NCI-H2081 (cell line): ENCODE measurements at regions not wholly inside any gene's neighbourhood (a gene's known extent, or its start where the extent isn't known, plus 50 kb on each side); places are given as distances from the start of the nearest gene placed in this dataset.
"Not testable (repeated sequence)": the region's sequence is repeated elsewhere in the genome, so short reads cannot be mapped to it uniquely, and the experiment has no call there.

Source experiments
- DNase-seq, 2 experiments: peaks; one replicate each; lab custom pipeline; 2025; lab: John Stamatoyannopoulos, UW

GRCh38 chr5:106691701-106692100 is 979.0 kb downstream of the EFNA5 start:
- no peak for DNase-seq

DNA sequence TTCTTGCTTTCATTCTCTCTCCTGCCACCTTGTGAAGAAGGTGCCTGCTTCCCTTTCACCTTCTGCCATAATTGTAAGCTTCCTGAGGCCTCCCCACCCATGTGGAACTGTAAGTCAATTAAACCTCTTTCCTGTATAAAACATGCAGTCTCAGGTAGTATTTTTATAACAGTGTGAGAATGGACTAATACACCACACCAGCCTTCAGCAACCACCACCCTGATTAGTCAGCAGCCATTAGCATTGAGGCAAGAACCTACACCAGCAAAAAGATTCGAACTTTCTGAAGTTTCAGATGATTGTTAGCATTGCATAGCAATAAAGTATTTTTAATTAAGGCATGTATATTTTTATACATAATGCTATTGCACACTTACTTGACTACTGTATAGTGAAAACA is 980.2 kb downstream of the EFNA5 start:
- no peak for DNase-seq

DNA sequence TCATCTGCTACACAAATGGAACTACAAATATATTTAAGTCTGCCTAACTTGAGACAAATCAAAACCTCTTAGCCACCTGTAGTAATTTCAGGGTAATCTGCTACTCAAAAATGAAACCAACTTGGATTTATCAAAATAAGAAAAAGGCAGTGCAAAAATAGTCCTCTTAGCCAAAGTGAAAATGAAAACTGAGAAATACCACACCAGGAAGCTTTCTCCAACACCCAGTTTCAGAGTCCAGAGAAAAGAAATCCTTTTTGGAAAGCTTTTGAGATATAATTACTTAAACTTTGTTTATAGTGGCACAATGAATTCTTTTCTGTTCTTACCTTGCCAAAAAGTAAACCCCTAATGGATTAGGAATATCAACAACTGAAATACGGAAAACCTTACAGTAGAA is 990.4 kb downstream of the EFNA5 start:
- DNase-seq: no peak

- DNase-seq: no peak
These were observed 993.7 kb downstream of the EFNA5 start for GRCh38 chr5:106677057-106677456.

GRCh38 chr5:106675687-106676086 is 995.0 kb downstream of the EFNA5 start:
- no peak for DNase-seq

GRCh38 chr5:106673941-106674340 is 996.8 kb downstream of the EFNA5 start:
- DNase-seq: no peak

DNA sequence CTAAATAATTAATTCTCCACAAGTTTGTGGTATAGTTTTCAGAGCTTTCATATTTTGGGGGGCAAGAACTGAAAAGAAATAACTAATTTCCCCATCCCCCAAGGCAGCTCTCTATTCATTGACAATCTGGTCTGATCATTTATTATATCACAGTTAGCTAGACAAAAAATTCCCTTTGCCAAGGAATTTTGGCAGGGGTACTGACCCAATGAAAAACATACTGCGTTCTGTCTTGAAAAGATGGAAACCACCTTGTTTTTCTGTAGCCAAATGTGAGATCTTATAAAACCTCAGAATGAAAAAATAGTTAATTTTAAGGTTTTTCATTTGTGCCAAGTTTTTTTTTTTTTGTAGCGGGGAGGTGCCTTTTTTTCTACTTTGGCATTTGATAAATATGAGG is 1008.9 kb downstream of the EFNA5 start:
- no peak for DNase-seq

GRCh38 chr5:106660681-106661080 is 1010.1 kb downstream of the EFNA5 start:
- DNase-seq: no peak

GRCh38 chr5:106658150-106658549 is 1012.6 kb downstream of the EFNA5 start:
- DNase-seq: no peak

DNA sequence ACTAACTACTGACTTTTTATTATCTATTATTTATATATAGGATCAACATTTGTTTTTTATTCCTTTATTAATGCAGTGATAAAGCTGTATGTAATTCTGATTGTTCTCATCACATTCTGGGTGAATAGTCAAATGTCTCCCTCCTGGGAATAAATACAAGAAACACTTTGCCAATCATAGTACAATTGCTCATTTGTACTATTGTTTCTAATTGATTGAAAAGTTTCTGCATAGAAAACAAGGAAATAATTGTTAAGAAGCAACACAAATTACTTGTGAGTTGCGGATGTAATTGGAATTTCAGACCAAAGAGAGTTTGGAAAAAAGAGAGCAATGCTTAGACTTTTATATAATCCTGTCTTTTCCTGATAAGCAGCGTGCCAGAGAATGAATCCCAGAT is 1013.9 kb downstream of the EFNA5 start:
- no peak for DNase-seq

DNA sequence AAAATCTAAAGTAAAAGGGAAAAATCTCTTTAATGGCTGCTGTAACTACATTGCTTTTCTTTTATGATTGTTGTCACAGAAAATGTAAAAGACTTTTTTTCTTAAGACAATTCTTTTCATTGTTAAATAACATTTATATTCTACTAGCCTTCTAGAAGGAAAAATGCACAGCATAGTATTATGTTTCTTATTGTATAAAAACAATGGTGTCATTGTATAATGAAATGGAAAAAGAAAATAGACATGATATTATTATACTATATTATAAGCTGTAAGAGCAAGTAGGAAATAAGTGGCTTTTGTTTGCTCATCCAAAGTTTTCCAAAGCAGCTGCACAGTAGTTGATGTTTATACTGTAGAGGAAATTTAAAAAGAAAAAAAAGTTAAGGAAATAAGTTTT is 1021.7 kb downstream of the EFNA5 start:
- DNase-seq: no peak

GRCh38 chr5:106648401-106648800 is 1022.3 kb downstream of the EFNA5 start:
- DNase-seq: no peak

GRCh38 chr5:106646106-106646505 is 1024.6 kb downstream of the EFNA5 start:
- DNase-seq: no peak

- no peak for DNase-seq
These were observed 1030.2 kb downstream of the EFNA5 start for GRCh38 chr5:106640511-106640910.

- DNase-seq: no peak
These were observed 1031.2 kb downstream of the EFNA5 start for GRCh38 chr5:106639488-106639887.

DNA sequence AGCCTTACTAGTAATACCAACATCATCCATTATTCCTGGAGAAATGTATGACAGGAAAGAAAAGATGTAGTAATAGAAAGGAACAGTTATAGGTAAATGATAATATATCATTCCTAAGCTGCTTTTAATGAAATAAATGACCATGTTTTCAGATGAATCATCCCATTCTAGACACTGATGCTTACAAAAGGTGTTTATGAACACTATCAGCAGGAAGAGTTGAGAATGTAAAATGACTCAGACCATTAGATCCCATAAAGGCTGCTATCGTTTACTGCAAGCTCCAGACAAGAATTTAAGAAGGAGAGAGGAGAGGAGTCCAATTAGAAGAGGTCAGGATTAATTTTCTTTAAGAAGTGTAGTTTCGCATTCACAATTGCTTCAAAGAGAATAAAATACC is 1033.5 kb downstream of the EFNA5 start:
- DNase-seq: no peak

DNA sequence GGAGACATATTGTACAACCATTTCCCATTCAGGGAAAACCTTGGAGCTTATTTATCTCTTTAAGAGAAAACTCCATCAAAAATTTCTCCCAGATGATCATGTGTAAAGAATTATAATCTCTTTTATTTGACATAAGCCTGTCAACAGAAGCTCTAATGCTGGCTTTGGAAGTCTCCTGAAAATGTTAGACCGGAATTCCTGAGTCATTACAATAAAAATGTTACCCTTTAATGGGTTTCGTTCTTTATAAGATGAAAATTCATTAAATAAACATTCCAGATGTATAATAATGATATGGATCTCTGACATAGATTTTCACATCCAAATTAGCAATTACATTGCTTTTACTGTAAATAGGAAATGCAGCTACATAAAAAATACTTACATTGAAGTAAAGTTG is 1036.4 kb downstream of the EFNA5 start:
- DNase-seq: no peak

- no peak for DNase-seq
These were observed 1036.9 kb downstream of the EFNA5 start for GRCh38 chr5:106633825-106634224.

DNA sequence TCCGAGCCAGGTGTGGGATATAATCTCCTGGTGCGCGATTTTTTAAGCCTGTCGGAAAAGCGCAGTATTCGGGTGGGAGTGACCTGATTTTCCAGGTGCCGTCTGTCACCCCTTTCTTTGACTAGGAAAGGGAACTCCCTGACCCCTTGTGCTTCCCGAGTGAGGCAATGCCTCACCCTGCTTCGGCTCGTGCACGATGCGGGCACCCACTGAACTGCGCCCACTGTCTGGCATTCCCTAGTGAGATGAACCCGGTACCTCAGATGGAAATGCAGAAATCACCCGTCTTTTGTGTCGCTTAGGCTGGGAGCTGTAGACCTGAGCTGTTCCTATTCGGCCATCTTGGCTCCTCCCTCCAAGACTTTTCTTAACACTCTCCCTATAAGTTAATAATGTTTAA is 1042.3 kb downstream of the EFNA5 start:
- not testable (repeated sequence) for DNase-seq

GRCh38 chr5:106610041-106610440 is 1060.7 kb downstream of the EFNA5 start:
- no peak for DNase-seq

DNA sequence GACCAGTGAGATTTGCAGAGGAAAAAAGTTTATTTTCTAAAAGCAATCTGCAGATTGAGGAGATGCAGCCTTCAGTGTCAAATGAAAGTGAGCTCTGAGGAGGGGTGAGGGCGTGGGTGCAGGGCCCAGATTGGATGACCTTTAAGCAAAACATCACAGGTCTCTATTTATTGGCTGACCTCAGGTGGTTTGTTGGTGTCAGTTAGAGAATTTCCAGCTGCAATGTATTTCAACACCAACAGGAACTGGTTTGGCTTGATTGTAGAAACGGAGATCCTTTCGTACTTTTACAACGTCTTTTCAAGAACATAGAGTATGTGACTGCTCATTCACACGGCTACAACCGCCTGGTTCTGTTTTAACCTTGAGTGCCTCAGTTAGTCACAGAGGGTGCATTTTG is 1069.1 kb downstream of the EFNA5 start:
- no peak for DNase-seq

- no peak for DNase-seq
These were observed 1069.9 kb downstream of the EFNA5 start for GRCh38 chr5:106600803-106601202.

DNA sequence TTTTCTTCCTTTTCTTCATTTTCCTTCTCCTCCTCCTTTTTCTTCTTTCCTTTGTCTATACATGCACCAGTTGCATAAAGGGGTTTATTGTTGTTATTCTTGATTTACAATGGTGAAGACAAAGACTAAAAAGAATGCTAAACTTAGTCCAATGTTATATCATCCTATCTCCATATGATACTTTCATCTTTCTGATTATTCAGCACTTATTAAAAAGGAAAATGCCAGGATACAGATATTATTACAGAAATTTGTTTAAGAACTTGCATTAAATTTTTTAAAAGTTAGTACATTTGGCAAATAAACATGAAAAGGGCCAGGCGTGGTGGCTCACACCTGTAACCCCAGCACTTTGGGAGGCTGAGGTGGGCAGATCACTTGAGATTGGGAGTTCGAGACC is 1074.9 kb downstream of the EFNA5 start:
- no peak for DNase-seq

- no peak for DNase-seq
These were observed 1086.5 kb downstream of the EFNA5 start for GRCh38 chr5:106584268-106584667.

DNA sequence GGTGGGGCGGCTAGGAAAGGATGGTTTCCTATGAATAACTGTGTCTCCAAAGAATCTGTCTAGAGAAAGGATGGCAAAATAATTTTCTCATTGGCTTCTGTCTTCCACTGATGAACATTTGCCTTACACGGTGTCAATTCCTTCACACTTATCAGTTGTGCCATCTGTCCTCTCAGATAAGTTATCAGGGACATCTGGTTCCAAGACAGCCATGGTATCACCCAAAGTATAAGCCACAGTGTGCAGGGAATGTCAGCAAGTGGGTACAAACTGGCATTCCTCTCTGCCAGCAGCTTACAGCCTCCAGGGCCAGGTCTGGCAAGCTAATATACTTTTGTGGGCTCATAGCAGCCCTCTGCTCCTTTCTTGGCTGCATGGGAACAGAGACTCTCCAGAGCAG is 1092.0 kb downstream of the EFNA5 start:
- no peak for DNase-seq
